Prostate gland (tissue), 2 donors: ENCODE measurements at regions not wholly inside any gene's neighbourhood (a gene's known extent, or its start where the extent isn't known, plus 50 kb on each side); places are given as distances from the start of the nearest gene placed in this dataset.

Experiments
- DNase-seq: peaks from one replicate; pipeline ENCODE4 v3.0.0-alpha.2; 2019; ENCODE audit warnings: low spot score
- H3K27ac ChIP-seq, 2 donors: fragments of 200-600 bp; sonication (generic); 2 replicates each; pipeline ENCODE4 v1.5.1; 2017 to 2019
- H3K27me3 ChIP-seq: fragments of 200-600 bp; sonication (generic); replicated peaks from 2 replicates; pipeline ENCODE4 v1.5.1; 2019; ENCODE audit not compliant: insufficient read depth
- H3K36me3 ChIP-seq, 2 donors: fragments of 200-600 bp; sonication (generic); 1 replicate in 1 of 2; 2 replicates in 1 of 2; pipeline versions ENCODE4 v1.5.1 to v1.8.1; 2017 to 2019
- H3K4me1 ChIP-seq: fragments of 200-600 bp; sonication (generic); replicated peaks from 2 replicates; pipeline ENCODE4 v1.5.1; 2019
- H3K4me3 ChIP-seq, 2 donors: fragments of 200-600 bp; sonication (generic); 2 replicates each; pipeline ENCODE4 v1.5.1; 2017 to 2019
- H3K9me3 ChIP-seq: fragments of 200-600 bp; sonication (generic); 2 replicates; pipeline ENCODE4 v1.5.1; 2017
- POLR2A ChIP-seq: fragments of 450-650 bp; IDR thresholded peaks from one replicate; pipeline ENCODE4 v1.6.1; 2016; ENCODE audit warnings: antibody characterized with exemption, mild to moderate bottlenecking
- POLR2AphosphoS5 ChIP-seq: sonication (generic); formaldehyde crosslinking; IDR thresholded peaks from one replicate; pipeline ENCODE4 v1.6.1; 2017; ENCODE audit warnings: antibody characterized with exemption
- WGBS: methylation state at CpG from one replicate; pipeline ENCODE4 v1.1.5; 2018; 5-methylcytosine and 5-hydroxymethylcytosine counted together
- intact Hi-C: fragments of 100-400 bp; cut with DNase I; formaldehyde crosslinking; loops from one replicate; pipeline ENCODE4 v1.14.2; 2022
- TF ChIP-seq, protein P1 (sequence below), 4 experiments: fragments of 200-600 bp in 2 of 4; fragments of 450-650 bp in 2 of 4; sonication (generic) in 2 of 4; IDR thresholded peaks; 1 replicate in 3 of 4; 2 replicates in 1 of 4; pipeline ENCODE4 v1.5.1; 2016 to 2019; ENCODE audit warnings: antibody characterized with exemption in 4 of 4, mild to moderate bottlenecking in 2 of 4, moderate library complexity in 2 of 4

DNA sequence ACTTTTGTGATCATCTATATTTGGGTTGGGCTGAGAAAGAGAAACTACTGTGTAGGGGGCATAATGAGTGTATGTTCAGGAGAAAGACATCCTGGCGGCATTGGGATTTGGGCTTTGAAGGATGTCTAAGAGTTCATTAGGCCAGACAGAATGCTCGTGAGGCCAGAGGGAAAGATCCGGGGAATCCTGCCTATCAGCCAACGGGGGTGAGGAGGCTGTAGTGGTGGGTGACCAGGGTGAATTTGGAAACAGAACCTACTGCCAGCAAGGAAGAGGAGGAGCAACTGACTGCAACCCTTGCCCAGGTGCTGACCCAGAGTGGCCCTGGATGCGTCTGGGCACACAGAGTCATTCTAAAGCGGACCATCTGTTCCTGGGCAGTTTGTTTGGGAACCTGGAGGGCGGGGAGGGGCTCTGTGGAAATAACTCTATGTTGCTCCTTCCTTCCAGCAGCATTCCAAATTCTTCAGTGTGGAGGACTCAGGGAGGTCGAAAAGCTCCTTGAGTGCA lies 56.9 kb upstream of the ECE1 start:
- TF ChIP-seq POLR2A (no peak), POLR2AphosphoS5 (no peak)
- TF ChIP-seq, protein P1, sequence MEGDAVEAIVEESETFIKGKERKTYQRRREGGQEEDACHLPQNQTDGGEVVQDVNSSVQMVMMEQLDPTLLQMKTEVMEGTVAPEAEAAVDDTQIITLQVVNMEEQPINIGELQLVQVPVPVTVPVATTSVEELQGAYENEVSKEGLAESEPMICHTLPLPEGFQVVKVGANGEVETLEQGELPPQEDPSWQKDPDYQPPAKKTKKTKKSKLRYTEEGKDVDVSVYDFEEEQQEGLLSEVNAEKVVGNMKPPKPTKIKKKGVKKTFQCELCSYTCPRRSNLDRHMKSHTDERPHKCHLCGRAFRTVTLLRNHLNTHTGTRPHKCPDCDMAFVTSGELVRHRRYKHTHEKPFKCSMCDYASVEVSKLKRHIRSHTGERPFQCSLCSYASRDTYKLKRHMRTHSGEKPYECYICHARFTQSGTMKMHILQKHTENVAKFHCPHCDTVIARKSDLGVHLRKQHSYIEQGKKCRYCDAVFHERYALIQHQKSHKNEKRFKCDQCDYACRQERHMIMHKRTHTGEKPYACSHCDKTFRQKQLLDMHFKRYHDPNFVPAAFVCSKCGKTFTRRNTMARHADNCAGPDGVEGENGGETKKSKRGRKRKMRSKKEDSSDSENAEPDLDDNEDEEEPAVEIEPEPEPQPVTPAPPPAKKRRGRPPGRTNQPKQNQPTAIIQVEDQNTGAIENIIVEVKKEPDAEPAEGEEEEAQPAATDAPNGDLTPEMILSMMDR (IDR thresholded peaks at IDR 0.05): no peak
- no peaks in the 10 kb centered on the region for H3K27me3 ChIP-seq
- WGBS: 85% methylated on average over 8 of the region's 8 CpGs
- no peaks in the 10 kb centered on the region for H3K9me3 ChIP-seq
- no peaks in the 10 kb centered on the region for H3K36me3 ChIP-seq
- no peak overlapping the region for H3K4me3 ChIP-seq
- no peak for DNase-seq
- intact Hi-C loops: no loop called here
- H3K4me1 ChIP-seq: peaks cover 16% of the 10 kb centered on the region
- H3K27ac ChIP-seq: no peak overlapping the region

DNA sequence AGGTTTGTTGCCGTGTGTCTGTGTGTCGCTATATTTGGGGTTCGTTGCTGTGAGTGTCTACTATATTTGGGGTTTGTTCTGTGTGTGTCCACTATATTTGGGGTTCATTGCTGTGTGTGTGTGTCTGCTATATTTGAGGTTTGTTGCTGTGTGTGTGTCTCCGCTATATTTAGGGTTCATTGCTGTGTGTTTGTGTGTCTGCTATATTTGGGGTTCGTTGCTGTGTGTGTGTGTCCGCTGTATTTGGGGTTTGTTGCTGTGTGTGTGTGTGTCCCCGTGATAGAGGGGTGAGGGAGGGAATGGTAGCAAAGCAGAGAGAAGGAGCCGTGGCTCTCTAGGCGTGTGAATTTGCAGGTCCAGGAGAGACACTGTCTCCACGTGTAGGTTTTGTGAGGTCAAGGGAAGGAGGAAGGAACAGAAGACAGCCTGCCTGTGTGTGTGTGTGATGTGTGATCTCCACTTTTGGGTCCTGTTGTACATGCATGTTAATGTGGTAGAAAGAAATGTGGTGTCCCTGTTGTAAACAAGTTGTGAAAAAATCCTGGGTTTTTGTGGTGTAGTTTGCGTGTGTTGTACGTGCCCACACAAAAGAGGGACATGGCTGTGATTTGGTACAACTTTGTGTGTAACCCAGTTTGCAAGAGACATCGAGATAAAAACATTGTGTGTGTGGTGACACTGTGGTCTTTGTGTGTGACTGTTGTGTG lies 56.3 kb upstream of the ECE1 start:
- Histone ChIP-seq H3K36me3 (no peaks in the 10 kb centered on the region), H3K9me3 (no peaks in the 10 kb centered on the region), H3K27me3 (no peaks in the 10 kb centered on the region), H3K4me1 (peaks cover 18% of the 10 kb centered on the region), H3K4me3 (peak overlapping the region; percentile 77 to 85), H3K27ac (no peak overlapping the region)
- intact Hi-C loops: no loop called here
- no peak for TF ChIP-seq POLR2A
- TF ChIP-seq, protein P1 (IDR thresholded peaks at IDR 0.05): no peak
- TF ChIP-seq POLR2AphosphoS5: no peak
- no peak for DNase-seq
- WGBS: 59% methylated on average over 13 of the region's 13 CpGs

DNA sequence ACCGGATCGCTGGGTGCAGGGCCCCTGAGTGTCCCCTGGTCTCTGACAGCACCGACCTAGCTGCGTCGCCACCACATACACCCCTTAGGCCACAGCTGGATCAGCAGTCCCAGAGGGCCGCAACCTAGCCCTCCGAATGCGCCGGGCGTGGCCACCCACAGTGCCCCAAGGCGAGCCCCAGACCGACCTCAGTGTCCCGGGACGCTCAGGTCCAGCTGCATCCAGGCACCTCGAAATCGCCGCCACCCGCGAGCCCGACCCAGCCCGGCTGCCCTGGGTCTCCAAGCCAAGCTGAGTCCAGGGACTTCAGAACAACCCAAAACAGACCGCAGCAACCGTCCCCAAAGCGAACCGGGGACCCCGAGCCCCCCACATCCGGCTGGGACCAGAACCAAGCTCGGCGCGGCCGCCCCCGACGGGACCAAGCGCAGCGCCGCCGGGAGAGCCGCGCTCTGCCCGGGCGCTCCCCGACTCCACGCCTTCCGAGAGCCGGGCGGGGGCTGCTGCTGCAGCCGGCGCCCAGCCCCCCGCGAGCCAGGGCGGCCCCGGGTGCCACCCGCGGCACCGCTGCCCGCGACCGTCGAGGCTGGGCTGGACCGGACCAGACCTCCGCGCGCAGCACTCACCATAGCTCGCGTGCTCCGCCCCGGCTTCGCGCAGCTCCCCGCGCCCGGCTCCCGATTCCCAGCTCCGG lies 54.6 kb upstream of the ECE1 start:
- Histone ChIP-seq H3K9me3 (no peaks in the 10 kb centered on the region), H3K4me1 (peaks cover 34% of the 10 kb centered on the region), H3K27me3 (no peaks in the 10 kb centered on the region), H3K27ac (peak overlapping the region; percentile 87 to 92), H3K4me3 (peak overlapping the region; percentile 77 to 85), H3K36me3 (no peaks in the 10 kb centered on the region)
- no peak for DNase-seq
- TF ChIP-seq POLR2A (no peak), POLR2AphosphoS5 (no peak)
- TF ChIP-seq, protein P1 (IDR thresholded peaks at IDR 0.05): no peak
- WGBS: 6% methylated on average over 38 of the region's 74 CpGs
- intact Hi-C loops: loop anchor here (5.0 kb wide), 1 partner anchor 83 kb away; no protein-coding TSS in a partner anchor

DNA sequence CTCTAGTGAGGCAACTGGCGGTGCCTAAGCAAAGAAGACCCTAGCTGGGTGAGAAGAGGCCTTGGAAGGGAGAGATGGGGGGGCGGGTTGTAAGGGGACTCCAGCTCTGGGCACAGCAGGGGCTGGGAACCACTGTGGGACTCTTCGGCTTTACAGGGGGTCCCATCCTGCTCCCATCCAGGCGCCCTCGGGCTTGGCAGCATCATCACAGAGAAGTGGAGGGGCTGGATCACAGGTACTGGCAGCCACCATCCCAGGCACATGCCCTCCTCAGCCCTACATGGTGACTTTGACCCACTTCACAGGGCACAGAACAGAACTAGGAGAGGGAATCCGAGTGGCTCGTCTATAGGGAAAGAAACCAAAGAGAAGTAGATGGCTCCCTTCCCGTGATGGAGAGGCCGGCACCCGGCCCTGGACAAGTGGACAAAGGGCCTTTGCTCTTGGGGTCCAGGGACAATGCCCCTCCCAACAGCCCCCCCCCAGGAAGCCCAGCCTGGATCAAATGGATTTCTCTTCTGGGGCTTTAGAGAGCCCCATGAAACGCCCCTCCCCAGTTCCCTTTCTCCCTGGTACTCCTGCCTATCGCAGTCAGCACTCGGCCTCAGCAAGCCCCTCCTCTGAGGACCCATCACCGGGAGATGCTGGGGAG lies 54.0 kb upstream of the ECE1 start:
- 45% methylated on average over 14 of the region's 14 CpGs for WGBS
- TF ChIP-seq POLR2A (no peak), POLR2AphosphoS5 (no peak)
- TF ChIP-seq, protein P1 (IDR thresholded peaks at IDR 0.05): no peak
- H3K4me1 ChIP-seq: peaks cover 41% of the 10 kb centered on the region
- intact Hi-C loops: loop anchor here (5.0 kb wide), 1 partner anchor 82 kb away; no protein-coding TSS in a partner anchor
- H3K27ac ChIP-seq: peak overlapping the region; percentile 87 to 92
- no peaks in the 10 kb centered on the region for H3K27me3 ChIP-seq
- no peaks in the 10 kb centered on the region for H3K9me3 ChIP-seq
- no peaks in the 10 kb centered on the region for H3K36me3 ChIP-seq
- DNase-seq: no peak
- H3K4me3 ChIP-seq: peak overlapping the region; percentile 77 to 85
